ENCODE measurements at regions not wholly inside any gene's neighbourhood (a gene's known extent, or its start where the extent isn't known, plus 50 kb on each side); places are given as distances from the start of the nearest gene placed in this dataset.
"Not testable (repeated sequence)": the region's sequence is repeated elsewhere in the genome, so short reads cannot be mapped to it uniquely, and the experiment has no call there.

GRCh38 chr10:81570878-81571794 lies 303.9 kb upstream of the NRG3 start:
- DNase-seq (ENCODE audit: low read depth in 4 of 6, low spot score in 6 of 6), result no peak
- Histone ChIP-seq H3K9me3 (ENCODE audit: control insufficient read depth, insufficient read depth, low read length) (no peaks in the 10 kb centered on the region), H3K4me1 (ENCODE audit: control insufficient read depth, insufficient read depth, low read length) (no peaks in the 10 kb centered on the region), H3K27me3 (ENCODE audit: control insufficient read depth, insufficient read depth, low read length) (no peaks in the 10 kb centered on the region), H3K27ac (ENCODE audit: low read depth, low read length) (no peak overlapping the region), H3K36me3 (ENCODE audit: control insufficient read depth, insufficient read depth, low read length) (no peaks in the 10 kb centered on the region), H3K4me3 (ENCODE audit: low read depth, low read length) (no peak overlapping the region)
- 93% methylated on average over 17 of the region's 21 CpGs for WGBS (ENCODE audit: insufficient coverage)

- Histone ChIP-seq H3K36me3 (ENCODE audit: control insufficient read depth, insufficient read depth, low read length) (no peaks in the 10 kb centered on the region), H3K4me3 (ENCODE audit: low read depth, low read length) (no peak overlapping the region), H3K27me3 (ENCODE audit: control insufficient read depth, insufficient read depth, low read length) (no peaks in the 10 kb centered on the region), H3K9me3 (ENCODE audit: control insufficient read depth, insufficient read depth, low read length) (no peaks in the 10 kb centered on the region), H3K4me1 (ENCODE audit: control insufficient read depth, insufficient read depth, low read length) (no peaks in the 10 kb centered on the region), H3K27ac (ENCODE audit: low read depth, low read length) (no peak overlapping the region)
- DNase-seq (ENCODE audit: low read depth in 4 of 6, low spot score in 6 of 6), result peak in 3 of 6 donors; percentile 5 to 62 (median 11)
- WGBS (ENCODE audit: insufficient coverage), result no CpG with 5 or more reads among the region's 3 CpGs
Measured at GRCh38 chr10:81575036-81575435, 300.0 kb upstream of the NRG3 start.

GRCh38 chr10:81576336-81576735 lies 298.7 kb upstream of the NRG3 start:
- no peak overlapping the region for H3K4me3 ChIP-seq (ENCODE audit: low read depth, low read length)
- DNase-seq (ENCODE audit: low read depth in 4 of 6, low spot score in 6 of 6), result no peak
- 100% methylated on average over 2 of the region's 2 CpGs for WGBS (ENCODE audit: insufficient coverage)
- no peaks in the 10 kb centered on the region for H3K4me1 ChIP-seq (ENCODE audit: control insufficient read depth, insufficient read depth, low read length)
- no peaks in the 10 kb centered on the region for H3K27me3 ChIP-seq (ENCODE audit: control insufficient read depth, insufficient read depth, low read length)
- H3K9me3 ChIP-seq (ENCODE audit: control insufficient read depth, insufficient read depth, low read length), result no peaks in the 10 kb centered on the region
- no peaks in the 10 kb centered on the region for H3K36me3 ChIP-seq (ENCODE audit: control insufficient read depth, insufficient read depth, low read length)
- no peak overlapping the region for H3K27ac ChIP-seq (ENCODE audit: low read depth, low read length)

GRCh38 chr10:81594991-81595390 lies 280.0 kb upstream of the NRG3 start:
- no peak overlapping the region for H3K4me3 ChIP-seq (ENCODE audit: low read depth, low read length)
- no peaks in the 10 kb centered on the region for H3K4me1 ChIP-seq (ENCODE audit: control insufficient read depth, insufficient read depth, low read length)
- WGBS (ENCODE audit: insufficient coverage), result no CpG with 5 or more reads among the region's 1 CpG

GRCh38 chr10:81600185-81600584 lies 274.8 kb upstream of the NRG3 start:
- no peaks in the 10 kb centered on the region for H3K9me3 ChIP-seq (ENCODE audit: control insufficient read depth, insufficient read depth, low read length)
- H3K36me3 ChIP-seq (ENCODE audit: control insufficient read depth, insufficient read depth, low read length), result no peaks in the 10 kb centered on the region
- H3K4me3 ChIP-seq (ENCODE audit: low read depth, low read length), result no peak overlapping the region
- WGBS (ENCODE audit: insufficient coverage), result no CpG with 5 or more reads among the region's 2 CpGs
- H3K27ac ChIP-seq (ENCODE audit: low read depth, low read length), result no peak overlapping the region
- no peaks in the 10 kb centered on the region for H3K27me3 ChIP-seq (ENCODE audit: control insufficient read depth, insufficient read depth, low read length)
- DNase-seq (ENCODE audit: low read depth in 4 of 6, low spot score in 6 of 6), result no peak
- no peaks in the 10 kb centered on the region for H3K4me1 ChIP-seq (ENCODE audit: control insufficient read depth, insufficient read depth, low read length)

More at GRCh38 chr10:81594991-81595390, 280.0 kb upstream of the NRG3 start:
- Histone ChIP-seq H3K9me3 (ENCODE audit: control insufficient read depth, insufficient read depth, low read length) (peaks cover 5% of the 10 kb centered on the region), H3K27me3 (ENCODE audit: control insufficient read depth, insufficient read depth, low read length) (no peaks in the 10 kb centered on the region), H3K36me3 (ENCODE audit: control insufficient read depth, insufficient read depth, low read length) (no peaks in the 10 kb centered on the region), H3K27ac (ENCODE audit: low read depth, low read length) (no peak overlapping the region)
- no peak for DNase-seq (ENCODE audit: low read depth in 4 of 6, low spot score in 6 of 6)

GRCh38 chr10:81603106-81603620 lies 271.8 kb upstream of the NRG3 start:
- Histone ChIP-seq H3K4me3 (ENCODE audit: low read depth, low read length) (no peak overlapping the region), H3K9me3 (ENCODE audit: control insufficient read depth, insufficient read depth, low read length) (no peaks in the 10 kb centered on the region), H3K36me3 (ENCODE audit: control insufficient read depth, insufficient read depth, low read length) (no peaks in the 10 kb centered on the region), H3K27me3 (ENCODE audit: control insufficient read depth, insufficient read depth, low read length) (no peaks in the 10 kb centered on the region), H3K4me1 (ENCODE audit: control insufficient read depth, insufficient read depth, low read length) (no peaks in the 10 kb centered on the region), H3K27ac (ENCODE audit: low read depth, low read length) (no peak overlapping the region)
- no peak for DNase-seq (ENCODE audit: low read depth in 4 of 6, low spot score in 6 of 6)
- 86% methylated on average over 3 of the region's 4 CpGs for WGBS (ENCODE audit: insufficient coverage)

- DNase-seq (ENCODE audit: low read depth in 4 of 6, low spot score in 6 of 6); H3K9me3 ChIP-seq (ENCODE audit: control insufficient read depth, insufficient read depth, low read length); H3K27ac ChIP-seq (ENCODE audit: low read depth, low read length); H3K36me3 ChIP-seq (ENCODE audit: control insufficient read depth, insufficient read depth, low read length); H3K4me1 ChIP-seq (ENCODE audit: control insufficient read depth, insufficient read depth, low read length); H3K27me3 ChIP-seq (ENCODE audit: control insufficient read depth, insufficient read depth, low read length); H3K4me3 ChIP-seq (ENCODE audit: low read depth, low read length): not testable (repeated sequence)
- WGBS (ENCODE audit: insufficient coverage), result 79% methylated on average over 7 of the region's 7 CpGs
Measured at GRCh38 chr10:81644485-81644884, 230.5 kb upstream of the NRG3 start.

GRCh38 chr10:81655986-81656385 lies 219.0 kb upstream of the NRG3 start:
- no peak overlapping the region for H3K27ac ChIP-seq (ENCODE audit: low read depth, low read length)
- DNase-seq (ENCODE audit: low read depth in 4 of 6, low spot score in 6 of 6), result no peak
- H3K36me3 ChIP-seq (ENCODE audit: control insufficient read depth, insufficient read depth, low read length), result no peaks in the 10 kb centered on the region
- no peaks in the 10 kb centered on the region for H3K27me3 ChIP-seq (ENCODE audit: control insufficient read depth, insufficient read depth, low read length)
- no peaks in the 10 kb centered on the region for H3K4me1 ChIP-seq (ENCODE audit: control insufficient read depth, insufficient read depth, low read length)
- no peak overlapping the region for H3K4me3 ChIP-seq (ENCODE audit: low read depth, low read length)
- H3K9me3 ChIP-seq (ENCODE audit: control insufficient read depth, insufficient read depth, low read length), result no peaks in the 10 kb centered on the region
- 88% methylated on average over 4 of the region's 4 CpGs for WGBS (ENCODE audit: insufficient coverage)

GRCh38 chr10:81662837-81663236 lies 212.2 kb upstream of the NRG3 start:
- no peak overlapping the region for H3K27ac ChIP-seq (ENCODE audit: low read depth, low read length)
- no peaks in the 10 kb centered on the region for H3K27me3 ChIP-seq (ENCODE audit: control insufficient read depth, insufficient read depth, low read length)
- no peaks in the 10 kb centered on the region for H3K36me3 ChIP-seq (ENCODE audit: control insufficient read depth, insufficient read depth, low read length)
- H3K9me3 ChIP-seq (ENCODE audit: control insufficient read depth, insufficient read depth, low read length), result no peaks in the 10 kb centered on the region
- no CpG with 5 or more reads among the region's 2 CpGs for WGBS (ENCODE audit: insufficient coverage)
- H3K4me3 ChIP-seq (ENCODE audit: low read depth, low read length), result no peak overlapping the region
- DNase-seq (ENCODE audit: low read depth in 4 of 6, low spot score in 6 of 6), result no peak
- no peaks in the 10 kb centered on the region for H3K4me1 ChIP-seq (ENCODE audit: control insufficient read depth, insufficient read depth, low read length)

- 83% methylated on average over 1 of the region's 1 CpG for WGBS (ENCODE audit: insufficient coverage)
Measured at GRCh38 chr10:81664800-81665199, 210.2 kb upstream of the NRG3 start.

More at GRCh38 chr10:81664800-81665199, 210.2 kb upstream of the NRG3 start:
- not testable (repeated sequence) for H3K36me3 ChIP-seq (ENCODE audit: control insufficient read depth, insufficient read depth, low read length); H3K27ac ChIP-seq (ENCODE audit: low read depth, low read length); DNase-seq (ENCODE audit: low read depth in 4 of 6, low spot score in 6 of 6); H3K9me3 ChIP-seq (ENCODE audit: control insufficient read depth, insufficient read depth, low read length); H3K27me3 ChIP-seq (ENCODE audit: control insufficient read depth, insufficient read depth, low read length); H3K4me3 ChIP-seq (ENCODE audit: low read depth, low read length); H3K4me1 ChIP-seq (ENCODE audit: control insufficient read depth, insufficient read depth, low read length)
